GM18873 (cell line): ENCODE measurements at regions not wholly inside any gene's neighbourhood (a gene's known extent, or its start where the extent isn't known, plus 50 kb on each side); places are given as distances from the start of the nearest gene placed in this dataset.

Experiments used
- ATAC-seq: cut with Tn5 transposase; IDR thresholded peaks from one replicate; pipeline ENCODE4 v1.9.1; 2021; ENCODE audit warnings: mild to moderate bottlenecking, moderate library complexity, moderate number of reproducible peaks; ENCODE audit not compliant: unreplicated experiment, low FRiP score

GRCh38 chr2:181114021-181114420 is 133.6 kb downstream of the UBE2E3 start:
- no peak for ATAC-seq

- ATAC-seq: no peak
Observed at GRCh38 chr2:181116261-181116660, 135.9 kb downstream of the UBE2E3 start.

- ATAC-seq: no peak
Observed at GRCh38 chr2:181117206-181117925, 137.0 kb downstream of the UBE2E3 start.

GRCh38 chr2:181120625-181121024 is 140.2 kb downstream of the UBE2E3 start:
- no peak for ATAC-seq

GRCh38 chr2:181121996-181122395 is 141.6 kb downstream of the UBE2E3 start:
- ATAC-seq: no peak

GRCh38 chr2:181122601-181123000 is 142.2 kb downstream of the UBE2E3 start:
- no peak for ATAC-seq

- peak; percentile 91 for ATAC-seq
Observed at GRCh38 chr2:181123798-181124231, 143.4 kb downstream of the UBE2E3 start.

- no peak for ATAC-seq
Observed at GRCh38 chr2:181124497-181124896, 144.1 kb downstream of the UBE2E3 start.

- ATAC-seq: no peak
Observed at GRCh38 chr2:181125359-181125758, 145.0 kb downstream of the UBE2E3 start.

- no peak for ATAC-seq
Observed at GRCh38 chr2:181126311-181126868, 146.0 kb downstream of the UBE2E3 start.

- ATAC-seq: peak; percentile 65
Observed at GRCh38 chr2:181128199-181128598, 147.8 kb downstream of the UBE2E3 start.

GRCh38 chr2:181129364-181130056 is 149.1 kb downstream of the UBE2E3 start:
- no peak for ATAC-seq

GRCh38 chr2:181130686-181131085 is 150.3 kb downstream of the UBE2E3 start:
- no peak for ATAC-seq

- ATAC-seq: no peak
Observed at GRCh38 chr2:181131584-181131983, 151.2 kb downstream of the UBE2E3 start.

GRCh38 chr2:181138816-181139215 is 158.4 kb downstream of the UBE2E3 start:
- no peak for ATAC-seq

- ATAC-seq: no peak
Observed at GRCh38 chr2:181139831-181140230, 159.4 kb downstream of the UBE2E3 start.

- ATAC-seq: no peak
Observed at GRCh38 chr2:181140414-181140813, 160.0 kb downstream of the UBE2E3 start.

- ATAC-seq: no peak
Observed at GRCh38 chr2:181140928-181141327, 160.5 kb downstream of the UBE2E3 start.

- ATAC-seq: no peak
Observed at GRCh38 chr2:181141676-181142075, 161.3 kb downstream of the UBE2E3 start.

- ATAC-seq: peak; percentile 62
Observed at GRCh38 chr2:181142514-181142913, 162.1 kb downstream of the UBE2E3 start.

- no peak for ATAC-seq
Observed at GRCh38 chr2:181143790-181144300, 163.4 kb downstream of the UBE2E3 start.
